GM18507 (cell line): ENCODE measurements at regions not wholly inside any gene's neighbourhood (a gene's known extent, or its start where the extent isn't known, plus 50 kb on each side); places are given as distances from the start of the nearest gene placed in this dataset.
A peak's percentile ranks its signal among the peaks of the same experiment; 100 is the strongest.

Experiments
- DNase-seq: peaks from one replicate; pipeline ENCODE4 v3.0.0; 2011; ENCODE audit warnings: low read depth; ENCODE audit not compliant: insufficient read length; ENCODE audit errors: extremely low spot score
- FAIRE-seq: peaks from 2 replicates; lab custom pipeline; 2011; peaks lifted over from hg19 to GRCh38; lab: Jason Lieb, UNC

DNA sequence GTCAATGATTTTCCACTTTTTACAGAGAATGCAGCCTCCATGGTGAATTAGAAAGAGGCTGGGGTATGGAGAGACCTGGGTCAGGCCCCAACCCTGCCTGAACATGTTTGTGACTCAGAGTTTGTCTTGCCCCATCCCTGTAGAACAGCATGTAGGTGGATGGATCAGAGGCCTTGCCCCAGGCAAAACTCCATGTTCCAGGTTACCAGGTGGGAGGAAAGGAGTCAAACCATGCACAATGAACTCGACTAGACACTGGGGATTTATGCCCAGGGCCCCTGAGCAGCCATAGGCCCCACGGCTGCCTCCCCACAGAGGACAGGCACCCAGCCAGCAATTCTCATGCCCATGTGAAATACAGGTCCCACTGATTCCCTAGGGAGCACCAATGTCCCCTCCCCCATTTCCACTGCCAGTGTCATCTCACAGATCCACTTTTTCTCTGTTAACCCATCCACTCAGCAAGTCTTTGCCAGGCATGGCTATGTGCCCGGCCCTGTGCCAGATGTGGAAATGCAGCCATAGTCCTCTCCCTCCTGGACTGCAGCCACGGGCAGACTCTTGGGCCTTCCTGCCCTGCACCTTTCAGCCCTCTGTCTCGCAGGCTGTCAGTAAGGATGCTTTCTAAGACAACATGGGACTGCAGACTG lies 737.8 kb upstream of the HS6ST1 start:
- DNase-seq: no peak
- no peak for FAIRE-seq

DNA sequence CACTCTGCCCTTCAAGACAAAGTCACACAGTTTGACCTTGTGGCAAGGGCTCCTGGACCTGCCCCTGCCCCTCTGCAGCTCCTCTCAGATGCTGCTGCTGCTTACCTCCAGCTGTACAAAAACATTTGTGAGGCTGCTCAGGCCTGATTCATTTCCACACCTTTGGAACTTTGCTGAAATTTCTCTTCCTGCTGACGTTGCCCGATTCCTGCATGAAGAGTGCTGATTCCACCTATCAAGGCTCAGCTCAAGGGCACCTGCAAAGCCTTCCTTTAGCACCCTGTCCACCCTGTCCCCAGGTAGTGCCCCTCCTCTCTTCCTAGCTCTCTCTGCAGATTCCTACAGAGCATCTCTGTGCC lies 738.3 kb upstream of the HS6ST1 start:
- DNase-seq: no peak
- FAIRE-seq: no peak

DNA sequence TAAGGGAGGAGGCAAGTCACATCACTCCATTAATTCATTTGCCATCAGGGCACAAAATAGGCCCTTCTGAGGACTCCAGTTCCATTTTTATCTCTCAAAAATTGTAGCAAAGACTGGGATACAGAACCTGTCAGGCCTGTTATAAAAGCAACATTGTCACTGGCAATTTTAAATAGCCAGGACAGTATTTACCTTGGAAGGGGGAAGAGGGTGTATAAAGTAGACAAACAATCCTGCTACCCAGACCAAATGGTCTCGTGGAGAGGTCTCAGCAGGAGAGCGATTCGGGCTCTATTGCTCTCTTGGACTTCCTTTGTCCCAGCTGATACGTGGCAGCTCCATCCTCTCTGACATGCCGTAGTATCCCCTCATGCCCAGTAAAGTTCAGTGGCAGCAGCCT lies 740.3 kb upstream of the HS6ST1 start:
- DNase-seq (no peak), FAIRE-seq (no peak)

DNA sequence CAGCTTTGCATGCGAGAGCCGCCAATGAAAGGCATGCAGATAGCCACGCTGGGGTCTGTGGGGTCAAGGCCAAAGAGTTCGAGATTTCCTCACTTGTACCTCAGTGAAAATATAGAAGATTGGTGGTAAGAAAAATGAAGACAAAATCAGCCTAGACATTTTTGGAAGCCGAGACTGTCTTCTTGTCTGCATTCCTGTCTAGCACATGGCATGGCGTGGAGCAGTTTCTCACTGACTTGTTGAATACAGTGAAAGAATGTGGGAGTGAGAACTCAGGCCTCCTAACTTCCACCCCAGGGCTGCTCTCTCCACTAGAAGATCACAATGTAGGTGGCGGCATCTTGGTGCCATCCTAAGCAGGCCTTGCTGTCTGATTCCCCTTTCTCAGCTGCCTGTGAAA lies 740.8 kb upstream of the HS6ST1 start:
- FAIRE-seq (no peak), DNase-seq (no peak)

DNA sequence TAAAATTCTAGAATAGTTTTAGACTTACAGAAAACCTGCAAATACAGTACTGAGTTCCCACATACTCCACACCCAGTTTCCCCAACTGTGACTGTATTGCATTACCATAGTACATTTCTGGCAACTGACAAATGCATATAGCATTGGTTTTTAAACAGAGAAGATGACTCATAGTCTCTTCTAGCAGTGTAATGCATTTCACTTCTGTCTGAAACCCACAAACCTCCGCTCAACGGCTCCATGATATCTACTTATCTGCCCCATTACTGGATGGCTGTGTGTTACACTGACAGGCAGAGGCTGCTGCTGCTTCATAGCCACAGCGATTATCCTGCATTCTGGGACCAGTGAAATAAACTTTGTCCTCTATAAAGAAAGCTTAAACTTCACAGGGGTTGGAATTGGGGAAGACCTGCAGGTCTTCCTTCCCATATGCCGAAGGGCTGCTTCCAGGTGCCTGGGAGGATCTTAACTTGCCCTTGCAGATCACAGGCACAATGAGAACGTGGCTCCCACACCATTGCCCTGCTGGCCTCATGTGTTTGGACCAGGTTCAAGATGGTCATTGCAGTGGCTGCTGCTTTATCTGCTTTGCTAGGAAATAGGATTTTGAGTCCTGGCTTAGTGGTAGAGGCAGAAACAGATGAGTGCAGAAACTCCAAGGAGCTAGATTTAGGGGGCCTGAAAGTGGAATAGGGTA lies 742.6 kb upstream of the HS6ST1 start:
- DNase-seq (no peak), FAIRE-seq (peak; percentile 64)

DNA sequence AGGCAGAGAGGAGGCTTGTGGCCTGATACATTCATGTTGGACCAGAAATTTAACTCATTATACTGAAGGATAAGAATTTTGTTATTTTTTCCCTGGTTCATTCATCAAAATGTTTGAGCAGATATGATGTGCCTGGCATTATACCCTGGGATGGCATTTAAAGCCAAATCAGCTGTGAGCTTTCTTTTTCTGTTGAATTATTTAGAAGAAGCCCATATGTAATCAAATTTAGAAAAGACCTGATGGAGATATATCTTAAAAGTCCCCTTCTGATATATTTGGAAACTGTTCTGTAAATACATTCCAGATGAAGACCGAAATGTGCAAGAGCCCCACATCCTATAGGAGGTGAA lies 743.1 kb upstream of the HS6ST1 start:
- no peak for FAIRE-seq
- no peak for DNase-seq

DNA sequence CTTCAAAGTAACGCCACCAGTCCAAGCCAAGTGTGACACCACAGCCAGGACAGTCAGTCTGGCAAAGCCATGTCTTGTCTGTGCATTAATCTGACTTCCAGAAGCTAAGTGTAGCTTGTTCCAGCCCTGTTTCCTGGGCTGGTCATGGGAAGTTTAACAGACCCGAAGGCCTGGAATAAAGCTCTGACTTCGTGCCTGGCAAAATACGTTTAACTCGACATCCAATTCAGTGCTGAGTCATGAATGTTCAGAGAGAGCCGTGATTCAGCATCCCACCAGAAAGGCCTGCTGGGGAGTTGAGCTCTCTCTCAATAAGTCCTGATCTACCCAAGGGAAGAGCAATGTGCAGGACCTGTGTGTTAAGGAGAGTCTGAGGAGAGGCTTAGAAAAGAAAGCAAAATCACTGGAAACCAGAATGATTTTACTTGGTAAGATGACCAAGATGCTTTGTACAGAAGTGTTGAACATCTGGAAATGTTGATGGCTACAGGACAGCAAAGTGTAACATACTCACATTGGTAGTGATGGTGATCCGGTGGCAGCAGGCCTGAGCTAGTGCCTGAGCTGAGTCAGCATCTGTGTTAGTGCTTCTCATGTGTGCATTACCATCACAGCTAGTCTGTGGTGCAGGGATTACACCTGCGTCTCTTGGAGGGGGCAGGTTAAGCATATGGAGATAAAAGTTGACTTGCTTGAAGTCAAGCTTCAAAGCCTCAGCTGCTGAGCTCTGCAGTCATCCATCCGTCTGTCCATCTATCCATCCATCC lies 743.7 kb upstream of the HS6ST1 start:
- DNase-seq (no peak), FAIRE-seq (no peak)

DNA sequence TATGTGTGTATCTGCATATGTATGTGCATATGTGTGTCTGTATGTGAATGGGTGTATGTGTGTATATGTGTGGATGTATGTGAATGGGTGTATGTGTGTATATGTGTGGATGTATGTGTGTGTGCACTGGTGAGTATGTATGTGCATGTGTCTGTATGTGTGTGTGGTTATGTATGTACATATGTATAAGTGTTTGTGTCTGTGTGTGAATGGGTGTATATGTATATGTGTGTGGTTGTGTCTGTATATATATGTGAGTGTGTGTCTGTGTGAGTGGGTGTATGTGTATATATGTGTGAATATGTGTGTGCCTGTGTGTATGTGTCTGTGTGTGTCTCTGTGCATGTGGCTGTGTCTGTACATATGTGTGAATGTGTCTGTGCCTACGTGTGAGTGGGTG lies 748.4 kb upstream of the HS6ST1 start:
- FAIRE-seq (no peak), DNase-seq (no peak)

DNA sequence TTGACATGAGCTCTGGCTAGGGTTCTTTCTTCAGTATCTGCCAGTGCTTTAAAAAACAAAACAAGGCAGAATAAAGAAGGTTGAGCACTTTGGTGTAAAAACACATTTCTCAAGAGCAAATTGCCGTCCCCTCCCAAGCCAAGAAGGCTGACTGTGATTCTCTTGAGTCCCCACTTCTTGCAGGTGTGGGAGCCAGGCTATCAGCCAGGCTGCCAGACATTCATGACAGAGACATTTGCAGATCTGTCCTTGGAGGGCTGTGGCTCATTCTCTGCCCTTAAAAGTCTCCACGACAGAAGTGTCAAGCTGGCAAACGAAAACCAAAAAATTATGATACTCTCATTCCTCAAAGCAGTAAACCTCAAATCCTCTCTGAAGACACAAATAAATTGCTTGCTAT lies 749.3 kb upstream of the HS6ST1 start:
- FAIRE-seq (no peak), DNase-seq (no peak)

DNA sequence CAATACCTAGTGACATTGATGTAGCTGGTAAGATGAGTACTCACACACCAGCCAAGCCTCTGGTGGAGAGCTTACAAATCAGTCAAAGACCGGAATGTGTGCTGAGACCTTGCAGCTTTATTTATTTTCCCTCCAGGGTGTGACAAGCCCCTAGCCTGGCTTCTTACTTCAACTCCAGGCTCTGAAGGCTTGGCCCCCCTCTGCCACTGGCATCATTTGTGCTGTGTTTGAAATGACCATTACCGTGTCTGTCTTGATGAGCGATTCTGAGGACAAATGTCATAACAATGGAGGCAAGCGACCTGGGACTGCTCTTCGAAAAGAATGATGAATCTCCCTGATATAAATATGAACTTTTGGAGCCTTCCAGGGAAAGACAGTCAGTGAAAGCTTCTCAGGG lies 749.9 kb upstream of the HS6ST1 start:
- FAIRE-seq: no peak
- DNase-seq: no peak

DNA sequence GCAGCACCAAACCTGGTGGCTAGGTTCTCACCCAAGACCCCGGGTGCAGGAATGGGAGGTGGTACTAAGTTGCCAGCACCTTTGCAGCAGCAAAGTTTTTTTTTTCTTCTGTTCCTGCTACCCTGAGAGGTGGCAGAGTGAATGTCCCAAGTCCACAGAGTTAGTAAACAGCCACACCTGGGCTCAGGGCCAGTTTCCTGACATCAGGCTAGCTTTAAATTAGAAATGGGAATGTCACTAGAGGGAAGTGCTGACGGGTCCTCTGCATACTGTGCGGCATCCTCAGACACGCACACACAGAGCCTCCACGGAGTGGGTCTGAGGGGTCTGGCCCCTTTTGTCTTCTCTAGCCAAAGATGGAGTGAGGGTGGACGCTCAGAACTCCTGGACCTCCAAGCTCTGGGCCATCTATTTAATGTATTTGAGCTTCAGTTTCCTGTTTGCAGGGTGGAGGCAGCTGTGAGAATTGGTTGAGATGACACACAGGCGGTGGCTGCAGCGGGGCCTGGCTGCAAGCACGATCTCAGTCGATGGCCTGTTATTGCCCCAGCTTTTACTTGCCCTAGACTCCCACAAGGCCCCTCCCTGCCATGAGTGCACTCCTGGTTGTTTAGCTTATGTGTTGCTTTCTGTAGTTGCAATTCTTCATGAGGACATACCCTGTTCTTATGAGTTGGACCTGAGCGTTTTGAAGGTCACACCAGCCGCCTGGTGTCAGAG lies 751.4 kb upstream of the HS6ST1 start:
- FAIRE-seq (no peak), DNase-seq (no peak)

DNA sequence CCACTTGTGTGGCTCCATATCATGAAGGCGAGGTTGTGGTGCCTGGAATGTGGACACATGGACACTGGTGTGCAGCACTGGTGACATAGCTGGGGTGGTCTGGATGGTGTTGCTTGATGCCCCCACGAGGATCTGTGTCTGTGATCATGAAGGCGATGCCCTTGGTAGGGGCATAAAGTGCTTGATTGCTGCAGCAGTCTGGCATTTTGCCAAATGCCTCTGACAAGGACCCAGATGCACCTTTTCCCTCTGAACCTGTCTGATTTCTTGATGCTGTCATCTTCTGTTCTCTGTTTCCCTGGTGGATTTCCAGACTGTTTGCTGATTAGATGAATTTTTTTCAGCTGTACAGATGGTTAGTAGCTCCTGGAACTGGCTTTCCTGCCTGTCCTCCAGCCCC lies 752.0 kb upstream of the HS6ST1 start:
- no peak for DNase-seq
- FAIRE-seq: no peak

DNA sequence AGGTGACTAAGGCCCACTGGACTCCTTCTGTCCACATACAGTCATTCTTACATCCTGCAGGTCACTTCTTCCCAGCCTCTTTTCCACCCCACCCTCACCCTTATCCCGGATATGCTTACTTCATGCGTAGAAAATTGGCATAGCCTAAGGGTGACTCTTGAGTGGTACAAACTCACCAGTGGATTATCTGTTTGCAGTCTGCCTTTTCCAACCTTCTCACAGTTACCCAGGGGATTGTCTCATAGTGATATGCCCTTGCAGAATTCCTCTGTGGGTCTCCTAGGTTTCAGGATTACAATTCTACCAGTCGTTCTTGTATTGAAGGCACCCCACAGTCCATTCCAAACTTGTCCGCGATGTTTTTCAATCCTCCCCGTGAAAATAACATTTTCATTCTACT lies 752.9 kb upstream of the HS6ST1 start:
- FAIRE-seq: no peak
- no peak for DNase-seq

DNA sequence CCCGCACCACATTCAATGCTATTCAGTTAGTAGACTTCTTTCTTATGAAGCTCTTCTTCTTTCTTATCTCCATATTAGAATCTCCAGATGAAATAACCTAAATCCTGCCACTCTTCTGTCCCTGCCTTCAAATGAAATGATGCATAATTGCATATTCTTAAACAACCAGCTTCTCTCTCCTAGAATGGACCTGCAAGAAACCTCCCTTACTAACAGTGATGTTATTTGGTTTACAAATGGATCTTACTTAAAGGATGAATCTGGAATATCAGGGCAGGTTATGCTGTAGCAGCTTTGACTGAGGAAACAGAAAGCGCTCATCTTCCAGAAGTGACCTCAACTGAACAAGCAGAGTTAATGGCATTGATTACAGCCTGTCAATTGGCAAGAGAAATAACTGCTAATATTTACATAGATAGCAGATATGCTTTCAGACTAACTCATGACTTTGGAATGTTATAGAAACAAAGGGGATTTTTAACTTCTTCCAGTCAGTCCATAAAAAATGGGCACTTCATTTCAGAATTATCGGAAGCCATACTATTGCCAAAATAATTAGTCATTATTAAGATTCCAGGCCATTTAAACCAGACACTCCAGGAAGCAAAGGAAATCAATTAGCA lies 755.7 kb upstream of the HS6ST1 start:
- DNase-seq (no peak), FAIRE-seq (no peak)

DNA sequence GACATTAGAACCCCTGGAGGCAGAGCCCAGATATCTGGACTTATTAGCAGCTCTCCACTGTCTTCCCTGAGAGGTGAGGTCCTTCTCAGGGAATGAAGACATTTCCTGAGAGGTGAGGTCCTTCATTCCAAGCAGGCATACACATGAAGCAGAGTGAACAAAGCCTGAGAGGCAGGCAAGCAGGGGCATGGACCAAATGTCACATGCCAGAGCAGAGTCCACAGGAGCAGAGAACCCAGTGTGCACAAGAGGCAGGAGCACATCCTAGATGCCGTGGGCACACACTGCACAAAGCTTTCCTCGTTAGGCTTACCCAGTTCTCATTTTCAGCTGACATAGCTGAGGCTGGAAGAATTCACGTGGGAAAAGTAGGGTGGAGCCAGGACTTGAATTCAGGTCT lies 759.9 kb upstream of the HS6ST1 start:
- FAIRE-seq (no peak), DNase-seq (no peak)

DNA sequence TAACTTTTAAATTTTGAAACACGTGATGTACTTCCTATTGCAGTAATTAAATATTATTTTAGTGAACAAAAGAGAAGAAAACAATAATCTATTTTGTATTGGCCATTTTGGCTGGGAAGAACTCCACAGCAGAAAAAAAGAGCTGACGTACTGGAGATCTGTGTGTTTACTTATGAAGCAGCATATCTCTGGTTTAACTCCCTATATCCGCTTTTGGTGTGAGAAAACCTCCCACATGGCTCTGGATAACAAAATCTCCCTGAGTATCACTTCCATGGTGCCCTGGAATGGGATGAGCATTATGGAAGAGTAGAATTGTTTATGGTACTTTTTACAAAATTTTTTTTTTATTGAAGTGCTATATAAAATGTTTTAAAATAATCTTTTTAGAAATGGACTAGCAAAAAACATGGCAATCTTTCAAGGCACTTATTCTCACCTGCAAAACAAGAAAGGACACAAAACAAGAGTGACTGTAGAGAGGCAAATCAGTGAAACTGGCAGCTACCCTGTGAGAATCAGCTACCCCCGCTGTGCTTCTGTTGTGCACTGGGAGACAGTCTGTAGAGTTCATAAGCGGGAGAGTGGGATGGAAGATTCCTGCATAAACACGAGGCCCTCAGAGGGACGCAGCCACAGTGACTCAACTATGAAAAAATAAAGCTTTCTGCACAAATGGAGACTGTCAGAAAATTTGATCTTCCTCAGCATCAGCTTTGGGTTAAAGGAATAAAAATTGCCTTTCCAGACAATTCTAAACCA lies 762.2 kb upstream of the HS6ST1 start:
- FAIRE-seq: no peak
- no peak for DNase-seq

DNA sequence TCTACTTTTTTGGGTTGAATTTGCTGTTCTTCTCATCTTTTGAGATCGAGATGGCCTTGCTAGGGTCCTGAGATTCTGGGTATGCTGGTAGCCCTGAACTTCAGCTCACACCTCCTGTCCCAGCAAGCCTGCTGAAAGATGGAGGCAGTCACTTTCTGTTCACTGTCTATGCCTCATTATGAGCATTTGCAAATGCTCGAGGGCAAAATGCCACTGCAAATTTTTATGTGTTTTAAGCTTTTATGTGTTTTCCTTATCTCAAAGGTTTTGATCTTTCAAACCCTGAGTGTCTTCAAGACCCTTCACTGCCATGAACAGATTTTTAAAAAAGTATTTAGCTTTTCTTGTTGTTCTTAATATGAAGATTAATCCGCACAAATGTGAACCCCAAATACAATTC lies 766.7 kb upstream of the HS6ST1 start:
- FAIRE-seq: no peak
- no peak for DNase-seq

DNA sequence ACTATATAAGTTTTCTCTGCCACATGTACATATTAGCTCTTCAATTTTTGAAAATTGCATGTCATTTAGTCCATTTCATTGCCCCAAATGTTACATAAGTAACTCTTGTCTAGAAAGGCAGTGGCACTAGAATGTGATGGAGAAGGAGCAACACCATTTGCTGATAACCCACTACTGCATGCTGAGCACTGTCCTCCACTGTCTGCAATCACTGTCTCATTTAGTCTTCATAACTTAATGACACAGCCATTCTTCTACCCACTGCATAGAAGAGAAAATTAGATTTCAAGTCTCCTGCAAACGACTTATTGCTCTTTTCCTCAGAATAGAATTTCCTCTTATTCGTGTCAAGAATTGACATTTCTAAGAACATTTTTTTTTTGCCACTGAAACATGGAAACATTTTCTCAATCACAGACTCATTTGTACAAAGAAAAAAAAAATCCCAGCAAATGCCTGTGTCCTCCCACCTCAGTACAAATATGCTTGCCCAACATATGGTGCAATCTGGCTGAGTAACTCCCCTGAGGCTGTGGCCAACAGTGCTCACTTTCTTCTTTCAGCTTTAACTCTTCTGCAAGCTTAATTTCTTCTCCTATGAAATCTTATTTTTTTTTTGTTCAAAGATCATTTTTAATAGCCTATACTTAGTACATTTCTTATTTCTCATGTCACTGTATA lies 768.6 kb upstream of the HS6ST1 start:
- no peak for DNase-seq
- FAIRE-seq: no peak

DNA sequence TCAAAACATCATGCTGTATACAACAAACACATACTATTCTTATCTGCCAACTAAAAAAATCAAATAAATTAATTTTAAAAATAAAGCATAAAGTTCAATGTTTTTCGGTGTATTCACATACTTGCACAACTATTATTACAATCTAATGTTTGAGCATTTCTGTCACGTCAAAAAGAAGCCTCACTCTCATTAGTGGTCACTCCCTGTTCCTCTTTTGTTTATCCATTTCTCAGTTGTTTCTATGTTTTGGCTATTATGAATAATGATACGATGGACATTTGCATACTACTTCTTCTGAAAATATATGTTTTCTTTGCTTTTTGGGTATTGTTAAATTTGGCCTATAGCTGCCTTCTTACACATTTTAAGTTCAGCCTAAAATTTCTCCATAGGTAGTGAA lies 773.0 kb upstream of the HS6ST1 start:
- FAIRE-seq (no peak), DNase-seq (no peak)
